AG04450 (cell line): ENCODE measurements at regions not wholly inside any gene's neighbourhood (a gene's known extent, or its start where the extent isn't known, plus 50 kb on each side); places are given as distances from the start of the nearest gene placed in this dataset.

ENCODE experiments used
- CTCF ChIA-PET: fragments of 300-600, 350-600 bp; formaldehyde crosslinking; extraction: SDS; loops from one replicate; lab custom pipeline; 2022; ENCODE audit warnings: antibody characterized with exemption, inconsistent platforms; lab: Charles Lee
- POLR2A ChIA-PET: fragments of 350-600 bp; formaldehyde crosslinking; extraction: SDS; loops from one replicate; lab custom pipeline; 2021; ENCODE audit warnings: antibody characterized with exemption, inconsistent platforms; lab: Yijun Ruan, JAX
- DNase-seq: peaks from one replicate; pipeline ENCODE4 v3.0.0-alpha.2; 2011; ENCODE audit warnings: low read depth, low spot score
- H3K27ac ChIP-seq: one replicate; pipeline ENCODE4 v1.5.1; 2012; ENCODE audit warnings: low read depth, low read length, control low read depth
- H3K27me3 ChIP-seq: one replicate; pipeline ENCODE4 v1.6.0; 2012; ENCODE audit warnings: low read length; ENCODE audit not compliant: control insufficient read depth, insufficient read depth
- H3K4me3 ChIP-seq: 2 replicates; pipeline ENCODE4 v1.5.1; 2011; ENCODE audit warnings: mild to moderate bottlenecking, low read depth, low read length, control low read depth
- H3K9me3 ChIP-seq: 2 replicates; pipeline ENCODE4 v1.5.1; 2012; ENCODE audit warnings: low read length; ENCODE audit not compliant: control insufficient read depth, insufficient read depth
- CTCF ChIP-seq: IDR thresholded peaks from 2 replicates; pipeline ENCODE4 v1.5.1; 2011; ENCODE audit warnings: low read depth, low read length, control low read depth, inconsistent platforms

- Histone ChIP-seq H3K9me3 (peaks cover 46% of the 10 kb centered on the region), H3K27me3 (no peaks in the 10 kb centered on the region), H3K4me3 (no peak overlapping the region), H3K27ac (no peak overlapping the region)
- DNase-seq, result no peak
- CTCF ChIA-PET, result no interaction called here
- POLR2A ChIA-PET, result no interaction called here
- TF ChIP-seq CTCF, result no peak
Measured at GRCh38 chr22:47653921-47654320, 891.5 kb downstream of the TBC1D22A start.

- H3K27ac ChIP-seq, result no peak overlapping the region
- DNase-seq, result no peak
- ChIA-PET POLR2A (no interaction called here), CTCF (no interaction called here)
- H3K9me3 ChIP-seq, result peaks cover 37% of the 10 kb centered on the region
- no peak for TF ChIP-seq CTCF
- no peaks in the 10 kb centered on the region for H3K27me3 ChIP-seq
- no peak overlapping the region for H3K4me3 ChIP-seq
Measured at GRCh38 chr22:47651216-47651987, 889.0 kb downstream of the TBC1D22A start.

- no peak for TF ChIP-seq CTCF
- DNase-seq, result no peak
- POLR2A ChIA-PET, result no interaction called here
- no peak overlapping the region for H3K27ac ChIP-seq
- CTCF ChIA-PET, result no interaction called here
- H3K27me3 ChIP-seq, result no peaks in the 10 kb centered on the region
- peaks cover 25% of the 10 kb centered on the region for H3K9me3 ChIP-seq
- H3K4me3 ChIP-seq, result no peak overlapping the region
Measured at GRCh38 chr22:47647720-47648119, 885.3 kb downstream of the TBC1D22A start.

GRCh38 chr22:47647181-47647580 is 884.7 kb downstream of the TBC1D22A start:
- ChIA-PET POLR2A (no interaction called here), CTCF (no interaction called here)
- Histone ChIP-seq H3K9me3 (peaks cover 20% of the 10 kb centered on the region), H3K27ac (no peak overlapping the region), H3K4me3 (no peak overlapping the region), H3K27me3 (no peaks in the 10 kb centered on the region)
- no peak for DNase-seq
- no peak for TF ChIP-seq CTCF

- Histone ChIP-seq H3K9me3 (peaks cover 18% of the 10 kb centered on the region), H3K27me3 (no peaks in the 10 kb centered on the region), H3K4me3 (no peak overlapping the region), H3K27ac (no peak overlapping the region)
- no peak for DNase-seq
- no peak for TF ChIP-seq CTCF
- ChIA-PET POLR2A (no interaction called here), CTCF (no interaction called here)
Measured at GRCh38 chr22:47645923-47646322, 883.5 kb downstream of the TBC1D22A start.
